Activated CD4-positive, CD25-positive, alpha-beta regulatory T cell treated with anti-CD3 and anti-CD28 coated beads, Interleukin-2, amount 50 U/mL, for 16 hours (primary cell): ENCODE measurements at regions not wholly inside any gene's neighbourhood (a gene's known extent, or its start where the extent isn't known, plus 50 kb on each side); places are given as distances from the start of the nearest gene placed in this dataset.

Experiments used
- DNase-seq: peaks from one replicate; pipeline ENCODE4 v3.0.0-alpha.2; 2020; ENCODE audit warnings: low read depth, low spot score

- peak; percentile 23 for DNase-seq
Observed at GRCh38 chr10:75294866-75295701, 59.3 kb upstream of the COMTD1 start.

DNA sequence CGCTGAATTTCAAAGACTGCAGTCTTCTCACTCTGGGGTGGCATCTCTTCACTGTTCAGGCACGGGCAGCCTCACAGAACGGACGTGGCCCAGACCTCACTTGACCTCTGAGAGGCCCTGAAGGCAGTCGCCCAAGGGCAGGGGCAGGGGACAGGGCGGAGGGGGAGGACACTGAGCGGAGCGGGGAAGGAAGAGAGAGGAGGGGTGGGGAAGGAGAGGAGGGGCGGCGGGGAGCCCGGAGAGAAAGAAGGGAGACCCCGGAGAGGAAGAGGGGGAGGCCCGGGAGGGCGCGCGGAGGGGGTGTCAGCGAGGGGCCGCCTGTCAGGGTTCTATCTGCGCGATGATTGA lies 58.7 kb upstream of the COMTD1 start:
- DNase-seq, result no peak

GRCh38 chr10:75294031-75294437 lies 58.3 kb upstream of the COMTD1 start:
- no peak for DNase-seq

- DNase-seq, result no peak
Observed at GRCh38 chr10:75293446-75293820, 57.7 kb upstream of the COMTD1 start.

DNA sequence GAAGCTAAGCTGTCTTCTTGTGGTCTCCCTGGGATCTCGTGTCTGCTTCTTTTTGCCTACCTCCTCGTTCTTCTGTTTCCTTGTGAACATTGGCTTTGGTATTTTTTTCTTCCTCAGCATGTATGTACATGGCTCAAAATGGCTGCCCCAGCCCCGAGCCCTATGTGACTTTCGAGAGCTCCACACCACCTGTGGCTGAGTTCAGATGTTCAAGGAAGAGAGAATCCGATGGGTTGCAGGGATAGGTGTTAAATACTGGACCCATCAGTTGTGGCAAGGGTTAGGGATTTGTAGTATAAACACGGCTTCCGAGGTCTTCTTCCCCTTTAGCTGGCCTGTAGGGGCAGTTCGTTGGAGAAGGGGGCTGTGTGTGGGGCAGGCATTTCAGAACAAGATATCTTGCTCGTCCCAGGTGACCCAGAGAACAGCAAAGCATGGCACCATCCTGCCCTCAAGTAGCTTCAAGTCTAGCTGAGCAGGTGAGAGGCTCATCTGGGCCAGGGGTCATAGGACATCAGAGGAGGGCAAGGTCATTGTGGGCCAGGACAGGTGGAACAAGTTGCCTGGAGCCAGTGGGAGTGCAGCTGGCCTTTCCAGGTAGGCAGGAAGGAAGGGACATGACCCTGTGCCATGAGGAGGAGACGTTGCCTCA lies 57.2 kb upstream of the COMTD1 start:
- DNase-seq, result no peak

DNA sequence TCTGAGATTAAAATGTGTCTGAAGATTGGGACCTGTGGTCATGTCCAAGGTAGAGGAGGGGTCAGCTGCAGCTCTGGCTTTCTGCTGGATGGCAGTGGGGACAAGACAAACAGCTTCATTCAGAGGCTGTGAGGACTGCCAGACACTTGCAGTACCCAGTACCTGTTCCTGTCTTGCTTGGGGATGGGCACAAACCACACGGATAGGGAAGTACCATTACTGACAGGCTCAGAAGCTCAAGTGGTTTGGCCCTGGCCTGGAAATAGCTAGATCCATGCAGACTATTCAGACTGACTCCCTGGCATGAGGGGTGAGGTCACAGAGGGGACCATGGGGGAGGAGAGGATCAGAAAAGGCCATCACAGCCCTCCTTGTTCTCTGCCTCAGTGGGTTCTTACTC lies 56.0 kb upstream of the COMTD1 start:
- no peak for DNase-seq

GRCh38 chr10:75288140-75288711 lies 52.5 kb upstream of the COMTD1 start:
- DNase-seq, result no peak

GRCh38 chr10:75287697-75288096 lies 51.9 kb upstream of the COMTD1 start:
- DNase-seq, result no peak

- DNase-seq, result no peak
Observed at GRCh38 chr10:75286901-75287300, 51.1 kb upstream of the COMTD1 start.
